GM23248 (cell line): ENCODE measurements at regions not wholly inside any gene's neighbourhood (a gene's known extent, or its start where the extent isn't known, plus 50 kb on each side); places are given as distances from the start of the nearest gene placed in this dataset.

Experiments
- DNase-seq: peaks from one replicate; pipeline ENCODE4 v3.0.0-alpha.2; 2015
- H2AFZ ChIP-seq: fragments of 200-600 bp; sonication (generic); 2 replicates; pipeline ENCODE4 v1.6.1; 2016; ENCODE audit warnings: antibody characterized with exemption
- H3F3A ChIP-seq: fragments of 200-600 bp; sonication (generic); 2 replicates; pipeline ENCODE4 v1.6.1; 2016; ENCODE audit warnings: mild to moderate bottlenecking, antibody characterized with exemption, mixed run types; ENCODE audit not compliant: insufficient read depth
- H3K27ac ChIP-seq: fragments of 200-600 bp; sonication (generic); 2 replicates; pipeline ENCODE4 v1.5.1; 2016; ENCODE audit warnings: mild to moderate bottlenecking
- H3K27me3 ChIP-seq: fragments of 200-600 bp; sonication (generic); replicated peaks from 2 replicates; pipeline ENCODE4 v1.6.1; 2016; ENCODE audit warnings: mild to moderate bottlenecking; ENCODE audit not compliant: insufficient read depth
- H3K36me3 ChIP-seq: fragments of 200-600 bp; sonication (generic); 2 replicates; pipeline ENCODE4 v1.6.1; 2016; ENCODE audit warnings: low read depth, mild to moderate bottlenecking
- H3K4me1 ChIP-seq: fragments of 200-600 bp; sonication (generic); 2 replicates; pipeline ENCODE4 v1.6.1; 2016; ENCODE audit warnings: mild to moderate bottlenecking; ENCODE audit not compliant: insufficient read depth
- H3K4me2 ChIP-seq: fragments of 200-600 bp; sonication (generic); one replicate; pipeline ENCODE4 v1.6.1; 2016; ENCODE audit warnings: mild to moderate bottlenecking; ENCODE audit not compliant: unreplicated experiment
- H3K4me3 ChIP-seq: fragments of 200-600 bp; sonication (generic); 2 replicates; pipeline ENCODE4 v1.5.1; 2016; ENCODE audit warnings: mild to moderate bottlenecking
- H3K79me2 ChIP-seq: fragments of 200-600 bp; sonication (generic); 2 replicates; pipeline ENCODE4 v1.6.1; 2016; ENCODE audit warnings: mild to moderate bottlenecking; ENCODE audit not compliant: insufficient read depth
- H3K9ac ChIP-seq: fragments of 200-600 bp; sonication (generic); 2 replicates; pipeline ENCODE4 v1.6.1; 2016; ENCODE audit warnings: mild to moderate bottlenecking
- H3K9me2 ChIP-seq: fragments of 200-600 bp; sonication (generic); 2 replicates; pipeline ENCODE4 v1.6.1; 2016; ENCODE audit warnings: mixed run types, mild to moderate bottlenecking, moderate library complexity; ENCODE audit not compliant: insufficient read depth
- H3K9me3 ChIP-seq: fragments of 200-600 bp; sonication (generic); one replicate; pipeline ENCODE4 v1.6.1; 2017; ENCODE audit warnings: low read depth
- H4K20me1 ChIP-seq: fragments of 200-600 bp; sonication (generic); 2 replicates; pipeline ENCODE4 v1.6.0; 2016; ENCODE audit not compliant: insufficient read depth
- EZH2 ChIP-seq: fragments of 200-600 bp; sonication (generic); IDR thresholded peaks from 2 replicates; pipeline ENCODE4 v1.6.1; 2018; ENCODE audit warnings: antibody characterized with exemption, mild to moderate bottlenecking; ENCODE audit not compliant: insufficient read depth, poor library complexity, severe bottlenecking
- EZH2phosphoT487 ChIP-seq: fragments of 200-600 bp; sonication (generic); IDR thresholded peaks from 2 replicates; pipeline ENCODE4 v1.6.1; 2018; ENCODE audit warnings: antibody characterized with exemption, moderate library complexity, mild to moderate bottlenecking, low read depth; ENCODE audit not compliant: insufficient read depth
- WGBS, 2 experiments: methylation state at CpG; one replicate each; pipeline ENCODE4 v1.1.6; 2015 to 2017; ENCODE audit warnings: low lambda C conversion rate in 2 of 2, low coverage in 1 of 2; ENCODE audit errors: missing lambda C conversion rate in 2 of 2; 5-methylcytosine and 5-hydroxymethylcytosine counted together
- in situ Hi-C: fragments of 300-500 bp; cut with MboI; formaldehyde crosslinking; loops from 2 replicates; pipeline ENCODE4 v1.15.0; 2020

DNA sequence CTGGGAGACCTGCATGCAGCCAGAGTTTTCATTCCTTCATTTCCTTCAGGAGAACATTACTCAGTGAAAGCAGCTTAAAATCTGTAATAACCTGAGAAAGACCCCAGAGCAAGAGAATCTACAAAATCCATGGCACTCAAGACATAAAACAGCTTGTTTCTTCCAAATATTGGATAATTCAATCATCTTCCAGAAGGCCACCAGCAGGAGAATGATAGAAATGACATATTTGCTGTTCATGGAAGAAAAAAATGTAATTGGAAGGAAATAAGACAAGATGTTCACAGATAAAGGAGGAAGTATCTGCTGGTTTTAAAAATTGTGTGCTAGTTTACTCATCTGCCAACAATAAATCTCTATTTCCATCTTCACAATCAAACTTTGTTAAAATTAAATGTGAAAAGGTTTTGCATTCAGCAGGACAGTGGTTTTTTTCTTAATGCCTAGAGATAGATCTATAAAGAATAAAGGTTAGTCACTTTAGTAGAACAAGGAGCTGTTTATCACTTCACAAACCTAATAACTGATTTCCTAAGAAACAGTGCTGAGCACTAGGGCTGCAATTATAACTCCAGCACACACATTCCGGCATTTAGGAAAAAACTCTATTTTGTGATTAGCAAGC lies 530.8 kb downstream of the NSUN3 start:
- Histone ChIP-seq H3K27me3 (no peaks in the 10 kb centered on the region), H3K36me3 (no peaks in the 10 kb centered on the region), H3K4me2 (no peak overlapping the region), H3K27ac (no peak overlapping the region), H3K9me2 (no peaks in the 10 kb centered on the region; the same call in 1 of the 2 replicates), H2AFZ (no peak overlapping the region), H3K4me3 (no peak overlapping the region), H3K9me3 (no peaks in the 10 kb centered on the region), H3K9ac (no peak overlapping the region), H3K79me2 (no peaks in the 10 kb centered on the region), H4K20me1 (no peaks in the 10 kb centered on the region), H3F3A (no peaks in the 10 kb centered on the region), H3K4me1 (no peaks in the 10 kb centered on the region)
- 20 to 30% methylated on average over 1 of the region's 1 CpG for WGBS, 2 experiments
- in situ Hi-C loops = no loop called here
- TF ChIP-seq EZH2phosphoT487 = no peak
- TF ChIP-seq EZH2 = no peak
- no peak for DNase-seq

- no peaks in the 10 kb centered on the region for H3F3A ChIP-seq
- DNase-seq = no peak
- H3K79me2 ChIP-seq = no peaks in the 10 kb centered on the region
- WGBS, 2 experiments = 46 to 51% methylated on average over 3 of the region's 3 CpGs
- TF ChIP-seq EZH2phosphoT487 (no peak), EZH2 (no peak)
- H3K27ac ChIP-seq = no peak overlapping the region
- H3K9me2 ChIP-seq = no peaks in the 10 kb centered on the region
- H3K4me1 ChIP-seq = no peaks in the 10 kb centered on the region
- H3K4me3 ChIP-seq = no peak overlapping the region
- H3K4me2 ChIP-seq = no peak overlapping the region
- H3K36me3 ChIP-seq = no peaks in the 10 kb centered on the region
- H3K27me3 ChIP-seq = no peaks in the 10 kb centered on the region
- in situ Hi-C loops = no loop called here
- no peaks in the 10 kb centered on the region for H4K20me1 ChIP-seq
- no peak overlapping the region for H3K9ac ChIP-seq
- H3K9me3 ChIP-seq = no peaks in the 10 kb centered on the region
- no peak overlapping the region for H2AFZ ChIP-seq
These were observed 533.3 kb downstream of the NSUN3 start for GRCh38 chr3:94596141-94596540.

DNA sequence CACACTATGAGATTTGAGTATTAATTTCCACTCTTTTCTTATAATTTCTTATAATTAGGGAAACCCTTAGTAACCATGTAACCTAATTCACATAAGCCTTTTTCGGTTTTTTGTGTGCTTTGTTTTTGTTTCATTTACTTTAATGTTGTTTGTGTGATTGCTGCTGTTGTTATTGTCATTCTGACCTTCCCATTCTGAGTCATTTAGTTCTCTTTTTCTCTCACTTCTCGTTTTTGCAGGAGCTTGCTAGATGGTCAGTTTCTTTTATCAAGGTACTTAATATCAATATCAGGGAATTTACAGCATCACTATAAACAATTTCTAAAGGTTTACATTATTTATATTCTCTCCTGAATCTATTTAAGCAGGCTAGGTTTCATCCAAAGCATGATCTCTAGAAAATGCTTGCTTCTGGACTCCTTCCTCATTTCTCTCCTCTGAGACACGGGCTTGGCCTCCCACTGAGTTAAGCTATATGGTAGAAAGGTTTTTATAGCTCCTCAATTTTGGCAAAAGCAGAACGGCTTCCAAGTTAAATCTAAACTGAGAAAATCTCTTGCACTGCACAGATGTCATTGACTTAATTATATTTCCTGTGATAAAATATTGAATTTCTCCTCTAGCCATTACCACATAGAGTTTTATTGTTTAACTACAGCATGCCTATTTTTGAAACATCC lies 534.2 kb downstream of the NSUN3 start:
- Histone ChIP-seq H2AFZ (no peak overlapping the region), H3K4me3 (no peak overlapping the region), H3K9me3 (no peaks in the 10 kb centered on the region), H4K20me1 (no peaks in the 10 kb centered on the region), H3F3A (no peaks in the 10 kb centered on the region), H3K27me3 (no peaks in the 10 kb centered on the region), H3K79me2 (no peaks in the 10 kb centered on the region), H3K36me3 (no peaks in the 10 kb centered on the region), H3K27ac (no peak overlapping the region), H3K4me1 (no peaks in the 10 kb centered on the region), H3K9me2 (no peaks in the 10 kb centered on the region), H3K9ac (no peak overlapping the region), H3K4me2 (no peak overlapping the region)
- WGBS, 2 experiments = 1 to 5% methylated on average over 4 of the region's 4 CpGs
- in situ Hi-C loops = no loop called here
- TF ChIP-seq EZH2phosphoT487 = no peak
- no peak for TF ChIP-seq EZH2
- DNase-seq = no peak

- Histone ChIP-seq H3K27ac (no peak overlapping the region), H3K4me1 (no peaks in the 10 kb centered on the region), H4K20me1 (no peaks in the 10 kb centered on the region), H3K36me3 (no peaks in the 10 kb centered on the region), H3F3A (no peaks in the 10 kb centered on the region), H3K79me2 (no peaks in the 10 kb centered on the region), H3K9ac (no peak overlapping the region), H3K9me3 (no peaks in the 10 kb centered on the region), H3K4me3 (no peak overlapping the region), H2AFZ (no peak overlapping the region), H3K27me3 (no peaks in the 10 kb centered on the region), H3K9me2 (no peaks in the 10 kb centered on the region), H3K4me2 (no peak overlapping the region)
- TF ChIP-seq EZH2phosphoT487 (no peak), EZH2 (no peak)
- 4 to 15% methylated on average over 2 of the region's 2 CpGs for WGBS, 2 experiments
- no peak for DNase-seq
- in situ Hi-C loops = no loop called here
These were observed 544.9 kb downstream of the NSUN3 start for GRCh38 chr3:94607778-94608177.

DNA sequence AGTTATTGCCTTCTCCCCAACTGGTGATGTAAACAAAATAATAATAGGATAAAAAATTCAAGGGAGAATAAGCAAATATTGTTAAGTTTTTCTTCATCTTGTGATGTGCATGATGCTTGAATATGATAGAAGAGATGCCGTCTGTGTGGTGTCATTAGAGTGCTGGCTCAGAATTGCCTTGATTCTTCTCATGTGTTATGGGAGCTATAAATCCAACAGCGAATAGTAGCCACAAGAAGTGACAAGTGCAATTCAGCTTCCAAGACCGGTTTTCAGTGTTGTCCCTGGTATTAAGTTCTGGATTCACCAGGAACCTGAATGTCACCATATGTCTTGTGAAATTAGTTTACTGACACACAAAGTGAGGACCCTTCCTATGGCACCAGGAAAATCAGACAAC lies 547.0 kb downstream of the NSUN3 start:
- no peaks in the 10 kb centered on the region for H3K9me3 ChIP-seq
- no peaks in the 10 kb centered on the region for H3K79me2 ChIP-seq
- WGBS, 2 experiments = 5 to 9% methylated on average over 3 of the region's 3 CpGs
- no peaks in the 10 kb centered on the region for H4K20me1 ChIP-seq
- in situ Hi-C loops = no loop called here
- H3K4me3 ChIP-seq = no peak overlapping the region
- H3K4me2 ChIP-seq = no peak overlapping the region
- H3K27ac ChIP-seq = no peak overlapping the region
- H3K27me3 ChIP-seq = no peaks in the 10 kb centered on the region
- DNase-seq = no peak
- no peaks in the 10 kb centered on the region for H3F3A ChIP-seq
- H3K4me1 ChIP-seq = no peaks in the 10 kb centered on the region
- no peak overlapping the region for H3K9ac ChIP-seq
- TF ChIP-seq EZH2 (no peak), EZH2phosphoT487 (no peak)
- no peaks in the 10 kb centered on the region for H3K36me3 ChIP-seq
- H3K9me2 ChIP-seq = no peaks in the 10 kb centered on the region
- H2AFZ ChIP-seq = no peak overlapping the region
